ENCODE measurements at regions not wholly inside any gene's neighbourhood (a gene's known extent, or its start where the extent isn't known, plus 50 kb on each side); places are given as distances from the start of the nearest gene placed in this dataset.

DNA sequence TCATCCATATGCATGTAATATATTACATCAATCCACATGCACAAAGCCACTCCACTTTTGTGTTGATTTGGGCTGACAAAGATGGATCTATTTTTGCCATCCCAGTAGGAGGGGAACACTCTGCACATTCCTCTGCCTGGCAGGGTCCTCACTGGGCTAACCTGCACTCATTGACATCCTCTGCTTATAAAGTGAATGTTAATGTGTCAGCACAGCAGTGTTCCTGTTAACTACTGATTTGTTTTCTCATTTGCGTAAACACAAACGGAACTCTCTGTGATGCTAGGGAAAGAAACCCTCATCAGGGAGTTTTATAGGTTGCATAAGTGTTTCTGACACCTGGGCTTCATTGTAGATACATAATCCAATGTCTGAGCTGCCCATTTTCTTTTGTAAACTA, 826.0 kb downstream of the RAB28 start:
- Histone ChIP-seq H3K27me3 (ENCODE audit: insufficient read depth in 3 of 3, low read length in 2 of 3) (no peaks in the 10 kb centered on the region), H3K4me3 (no peak overlapping the region), H3K27ac (no peak overlapping the region), H3K36me3 (ENCODE audit: insufficient read depth in 1 of 2, low read depth in 1 of 2) (no peaks in the 10 kb centered on the region), H3K9me3 (no peaks in the 10 kb centered on the region), H3K4me1 (no peaks in the 10 kb centered on the region)
- WGBS, 3 donors: 71 to 77% (median 77%) methylated on average over 2 of the region's 2 CpGs
- intact Hi-C loops (cut with DNase I): no loop called here
- ATAC-seq: no peak
- TF ChIP-seq, protein P1, sequence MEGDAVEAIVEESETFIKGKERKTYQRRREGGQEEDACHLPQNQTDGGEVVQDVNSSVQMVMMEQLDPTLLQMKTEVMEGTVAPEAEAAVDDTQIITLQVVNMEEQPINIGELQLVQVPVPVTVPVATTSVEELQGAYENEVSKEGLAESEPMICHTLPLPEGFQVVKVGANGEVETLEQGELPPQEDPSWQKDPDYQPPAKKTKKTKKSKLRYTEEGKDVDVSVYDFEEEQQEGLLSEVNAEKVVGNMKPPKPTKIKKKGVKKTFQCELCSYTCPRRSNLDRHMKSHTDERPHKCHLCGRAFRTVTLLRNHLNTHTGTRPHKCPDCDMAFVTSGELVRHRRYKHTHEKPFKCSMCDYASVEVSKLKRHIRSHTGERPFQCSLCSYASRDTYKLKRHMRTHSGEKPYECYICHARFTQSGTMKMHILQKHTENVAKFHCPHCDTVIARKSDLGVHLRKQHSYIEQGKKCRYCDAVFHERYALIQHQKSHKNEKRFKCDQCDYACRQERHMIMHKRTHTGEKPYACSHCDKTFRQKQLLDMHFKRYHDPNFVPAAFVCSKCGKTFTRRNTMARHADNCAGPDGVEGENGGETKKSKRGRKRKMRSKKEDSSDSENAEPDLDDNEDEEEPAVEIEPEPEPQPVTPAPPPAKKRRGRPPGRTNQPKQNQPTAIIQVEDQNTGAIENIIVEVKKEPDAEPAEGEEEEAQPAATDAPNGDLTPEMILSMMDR (IDR thresholded peaks at IDR 0.05): no peak
- no peak for DNase-seq

DNA sequence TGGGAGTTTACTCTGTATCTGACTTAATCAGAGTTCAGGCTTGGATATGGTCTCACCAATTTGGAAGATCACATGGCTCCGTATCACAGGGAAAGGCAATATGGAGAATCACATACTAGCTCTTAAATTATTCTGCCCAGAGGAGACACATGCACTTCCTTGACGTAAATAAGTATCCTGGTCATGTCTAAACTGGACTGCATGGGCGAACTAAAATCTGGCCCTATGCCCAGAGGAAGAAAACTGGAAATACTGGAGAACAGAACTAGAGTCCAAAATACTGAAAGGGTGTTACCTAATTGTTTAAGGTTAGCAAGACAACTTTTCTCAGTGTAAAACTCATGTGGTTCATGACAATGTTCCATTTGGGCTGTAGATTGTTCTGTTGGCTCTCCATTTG, 832.3 kb downstream of the RAB28 start:
- intact Hi-C loops (cut with DNase I): no loop called here
- ATAC-seq (no peak), DNase-seq (no peak)
- TF ChIP-seq, protein P1 (IDR thresholded peaks at IDR 0.05): no peak
- H3K4me1 ChIP-seq: no peaks in the 10 kb centered on the region
- WGBS, 3 donors: 67 to 72% (median 69%) methylated on average over 3 of the region's 3 CpGs
- no peaks in the 10 kb centered on the region for H3K27me3 ChIP-seq (ENCODE audit: insufficient read depth in 3 of 3, low read length in 2 of 3)
- H3K36me3 ChIP-seq (ENCODE audit: insufficient read depth in 1 of 2, low read depth in 1 of 2): no peaks in the 10 kb centered on the region
- no peak overlapping the region for H3K4me3 ChIP-seq
- H3K9me3 ChIP-seq: no peaks in the 10 kb centered on the region
- H3K27ac ChIP-seq: no peak overlapping the region

DNA sequence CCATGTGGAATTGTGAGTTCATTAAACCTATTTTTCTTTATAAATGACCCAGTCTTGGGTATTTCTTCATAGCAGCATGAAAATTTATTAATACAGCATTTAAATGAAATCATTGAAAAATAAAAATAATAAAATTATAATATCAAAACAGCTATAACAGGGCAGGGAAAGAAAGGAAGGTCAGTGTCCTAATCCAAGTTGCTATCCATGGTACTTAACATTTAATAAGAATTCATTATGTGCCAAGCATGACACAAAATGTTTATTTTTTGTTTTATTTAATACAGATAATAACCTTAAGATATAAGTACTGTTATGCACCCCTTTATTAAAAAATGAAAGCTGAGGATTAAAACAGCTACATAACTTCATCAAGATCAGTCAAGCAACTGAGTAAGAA, 838.4 kb downstream of the RAB28 start:
- intact Hi-C loops (cut with DNase I): no loop called here
- Histone ChIP-seq H3K4me1 (no peaks in the 10 kb centered on the region), H3K36me3 (ENCODE audit: insufficient read depth in 1 of 2, low read depth in 1 of 2) (no peaks in the 10 kb centered on the region), H3K27ac (no peak overlapping the region), H3K9me3 (no peaks in the 10 kb centered on the region), H3K27me3 (ENCODE audit: insufficient read depth in 3 of 3, low read length in 2 of 3) (no peaks in the 10 kb centered on the region), H3K4me3 (no peak overlapping the region)
- ATAC-seq: no peak
- TF ChIP-seq, protein P1 (IDR thresholded peaks at IDR 0.05): no peak
- DNase-seq: no peak

DNA sequence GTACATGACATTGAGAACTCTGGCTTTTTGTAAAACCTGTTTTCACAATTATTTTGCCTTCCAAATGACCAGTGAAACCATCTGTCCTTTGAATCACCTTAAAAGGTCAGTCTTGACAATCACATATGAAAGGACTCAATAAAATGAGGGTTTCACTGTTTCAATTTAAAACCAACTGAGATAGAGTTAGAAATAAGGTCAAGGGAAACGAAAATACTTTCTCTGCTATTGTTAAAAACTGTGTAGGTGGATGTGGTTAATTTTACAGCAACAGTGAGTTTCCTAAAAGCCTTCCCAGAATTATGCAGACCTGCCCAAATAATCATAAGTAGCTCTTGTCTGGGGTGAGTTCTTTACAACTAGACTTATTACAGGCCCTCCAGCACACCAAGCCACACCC, 839.9 kb downstream of the RAB28 start:
- TF ChIP-seq, protein P1 (IDR thresholded peaks at IDR 0.05): no peak
- 20 to 32% (median 27%) methylated on average over 1 of the region's 1 CpG for WGBS, 3 donors
- DNase-seq (no peak), ATAC-seq (no peak)
- Histone ChIP-seq H3K27me3 (ENCODE audit: insufficient read depth in 3 of 3, low read length in 2 of 3) (no peaks in the 10 kb centered on the region), H3K36me3 (ENCODE audit: insufficient read depth in 1 of 2, low read depth in 1 of 2) (no peaks in the 10 kb centered on the region), H3K9me3 (no peaks in the 10 kb centered on the region), H3K4me1 (no peaks in the 10 kb centered on the region), H3K4me3 (no peak overlapping the region), H3K27ac (no peak overlapping the region)
- intact Hi-C loops (cut with DNase I): no loop called here

DNA sequence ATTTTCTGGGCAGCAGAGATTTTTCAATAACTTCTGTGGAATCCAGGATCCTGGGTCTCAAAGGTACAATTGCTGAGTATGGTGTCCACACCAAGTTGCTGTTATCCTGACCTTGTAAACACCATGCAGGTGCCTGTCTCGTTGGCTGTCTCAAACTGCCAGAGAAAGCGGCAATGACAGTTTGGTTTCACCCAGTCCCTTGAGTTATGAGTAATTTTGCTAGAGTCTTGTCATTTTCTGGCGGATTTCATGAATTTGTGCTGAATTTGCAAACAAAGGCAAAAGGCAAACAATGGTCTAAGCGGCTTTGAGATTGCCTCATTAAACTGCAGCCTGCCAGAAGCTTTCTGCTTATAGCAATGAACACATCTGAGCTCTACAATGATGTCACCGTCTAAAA, 847.9 kb downstream of the RAB28 start:
- H3K4me1 ChIP-seq: no peaks in the 10 kb centered on the region
- H3K4me3 ChIP-seq: no peak overlapping the region
- DNase-seq: no peak
- H3K27ac ChIP-seq: no peak overlapping the region
- ATAC-seq: no peak
- WGBS, 3 donors: 72 to 80% (median 79%) methylated on average over 5 of the region's 5 CpGs
- peaks cover 0 to 2% (median 0%) of the 10 kb centered on the region in 3 donors for H3K27me3 ChIP-seq (ENCODE audit: insufficient read depth in 3 of 3, low read length in 2 of 3)
- H3K36me3 ChIP-seq (ENCODE audit: insufficient read depth in 1 of 2, low read depth in 1 of 2): no peaks in the 10 kb centered on the region
- H3K9me3 ChIP-seq: no peaks in the 10 kb centered on the region
- intact Hi-C loops (cut with DNase I): loop anchor here in 1 of 2 donors (10.0 kb wide), 1 partner anchor 871 kb away; no protein-coding TSS in a partner anchor
- TF ChIP-seq, protein P1 (IDR thresholded peaks at IDR 0.05): no peak
